ENCODE measurements at regions not wholly inside any gene's neighbourhood (a gene's known extent, or its start where the extent isn't known, plus 50 kb on each side); places are given as distances from the start of the nearest gene placed in this dataset.

- no peak for TF ChIP-seq POLR2A (IDR thresholded peaks at IDR 0.05; ENCODE audit: low read length)
- no peak for TF ChIP-seq RCOR1 (IDR thresholded peaks at IDR 0.05; ENCODE audit: low read depth, low read length)
- no peak for TF ChIP-seq PBX3 (IDR thresholded peaks at IDR 0.05)
- no peak for TF ChIP-seq PHF8 (IDR thresholded peaks at IDR 0.05; ENCODE audit: borderline replicate concordance, low read depth)
- no peak for TF ChIP-seq RAD21 (conservative IDR thresholded peaks at IDR 0.05 in 1 of 2, IDR thresholded peaks at IDR 0.05 in 1 of 2)
- TF ChIP-seq MAZ (IDR thresholded peaks at IDR 0.05; ENCODE audit: borderline replicate concordance, low read depth, low read length): no peak
- no peak for TF ChIP-seq KDM1A (IDR thresholded peaks at IDR 0.05; ENCODE audit: low read depth)
- TF ChIP-seq CTCF (IDR thresholded peaks at IDR 0.05): no peak
- TF ChIP-seq SMC3 (IDR thresholded peaks at IDR 0.05): no peak
- TF ChIP-seq TP53 (CRISPR knock-in tag; IDR thresholded peaks at IDR 0.05): no peak
Measured at GRCh38 chr6:154891901-154892300, 103.2 kb upstream of the TIAM2 start.
